NB4 (cell line): ENCODE measurements at regions not wholly inside any gene's neighbourhood (a gene's known extent, or its start where the extent isn't known, plus 50 kb on each side); places are given as distances from the start of the nearest gene placed in this dataset.

Experiments
- MAX ChIP-seq: IDR thresholded peaks from 2 replicates; pipeline ENCODE4 v1.6.1; 2011; ENCODE audit warnings: low read depth, low read length
- MYC ChIP-seq: IDR thresholded peaks from 2 replicates; pipeline ENCODE4 v1.6.1; 2011; ENCODE audit warnings: low read depth, low read length
- POLR2A ChIP-seq: IDR thresholded peaks from 2 replicates; pipeline ENCODE4 v1.6.1; 2011; ENCODE audit warnings: mild to moderate bottlenecking; ENCODE audit not compliant: insufficient read length; ENCODE audit errors: extremely low read depth
- TF ChIP-seq, protein P1 (sequence below): IDR thresholded peaks from one replicate; pipeline ENCODE4 v1.5.1; 2012; ENCODE audit warnings: low read depth, low read length

GRCh38 chr4:71204056-71204455 is 134.8 kb upstream of the SLC4A4 start:
- TF ChIP-seq MYC: no peak
- TF ChIP-seq, protein P1, sequence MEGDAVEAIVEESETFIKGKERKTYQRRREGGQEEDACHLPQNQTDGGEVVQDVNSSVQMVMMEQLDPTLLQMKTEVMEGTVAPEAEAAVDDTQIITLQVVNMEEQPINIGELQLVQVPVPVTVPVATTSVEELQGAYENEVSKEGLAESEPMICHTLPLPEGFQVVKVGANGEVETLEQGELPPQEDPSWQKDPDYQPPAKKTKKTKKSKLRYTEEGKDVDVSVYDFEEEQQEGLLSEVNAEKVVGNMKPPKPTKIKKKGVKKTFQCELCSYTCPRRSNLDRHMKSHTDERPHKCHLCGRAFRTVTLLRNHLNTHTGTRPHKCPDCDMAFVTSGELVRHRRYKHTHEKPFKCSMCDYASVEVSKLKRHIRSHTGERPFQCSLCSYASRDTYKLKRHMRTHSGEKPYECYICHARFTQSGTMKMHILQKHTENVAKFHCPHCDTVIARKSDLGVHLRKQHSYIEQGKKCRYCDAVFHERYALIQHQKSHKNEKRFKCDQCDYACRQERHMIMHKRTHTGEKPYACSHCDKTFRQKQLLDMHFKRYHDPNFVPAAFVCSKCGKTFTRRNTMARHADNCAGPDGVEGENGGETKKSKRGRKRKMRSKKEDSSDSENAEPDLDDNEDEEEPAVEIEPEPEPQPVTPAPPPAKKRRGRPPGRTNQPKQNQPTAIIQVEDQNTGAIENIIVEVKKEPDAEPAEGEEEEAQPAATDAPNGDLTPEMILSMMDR: no peak
- TF ChIP-seq POLR2A: no peak
- TF ChIP-seq MAX: no peak
